ENCODE measurements at regions not wholly inside any gene's neighbourhood (a gene's known extent, or its start where the extent isn't known, plus 50 kb on each side); places are given as distances from the start of the nearest gene placed in this dataset.

DNA sequence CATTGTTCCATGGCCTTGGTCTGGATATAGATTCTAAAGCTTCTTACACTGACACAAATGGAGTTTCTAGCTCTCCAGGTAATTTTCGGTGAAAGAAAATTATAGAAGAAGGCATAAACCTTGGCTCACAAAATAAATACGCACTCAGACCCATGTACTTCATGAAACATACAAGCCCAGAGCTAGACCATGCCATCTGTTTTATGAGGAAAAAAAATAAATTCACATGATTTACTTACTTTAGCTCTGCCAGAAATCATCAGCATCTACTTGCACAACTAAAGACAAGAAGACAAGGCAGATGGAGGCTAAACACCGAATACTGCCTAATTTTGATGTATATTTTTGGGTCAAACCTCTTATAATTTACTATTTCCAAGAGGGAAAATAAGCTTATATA is 197.4 kb upstream of the KLF14 start:
- DNase-seq (ENCODE audit: low spot score) = no peak

DNA sequence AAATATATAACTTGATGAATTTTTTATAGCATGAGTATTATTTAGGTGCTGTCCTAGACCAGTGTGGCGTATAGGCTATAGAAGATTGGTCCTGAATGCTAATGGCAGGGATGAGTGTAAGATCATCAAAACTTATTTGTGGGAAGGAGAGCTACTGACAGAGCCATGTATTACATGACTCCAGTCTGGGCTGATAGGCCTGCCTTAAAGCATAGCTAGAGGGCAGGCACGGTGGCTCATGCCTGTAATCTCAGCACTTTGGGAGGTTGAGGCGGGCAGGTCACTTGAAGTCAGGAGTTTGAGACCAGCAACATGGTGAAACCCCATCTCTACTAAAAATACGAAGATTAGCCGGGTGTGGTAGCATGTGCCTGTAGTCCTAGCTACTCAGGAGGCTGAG is 198.1 kb upstream of the KLF14 start:
- DNase-seq (ENCODE audit: low spot score) = no peak

DNA sequence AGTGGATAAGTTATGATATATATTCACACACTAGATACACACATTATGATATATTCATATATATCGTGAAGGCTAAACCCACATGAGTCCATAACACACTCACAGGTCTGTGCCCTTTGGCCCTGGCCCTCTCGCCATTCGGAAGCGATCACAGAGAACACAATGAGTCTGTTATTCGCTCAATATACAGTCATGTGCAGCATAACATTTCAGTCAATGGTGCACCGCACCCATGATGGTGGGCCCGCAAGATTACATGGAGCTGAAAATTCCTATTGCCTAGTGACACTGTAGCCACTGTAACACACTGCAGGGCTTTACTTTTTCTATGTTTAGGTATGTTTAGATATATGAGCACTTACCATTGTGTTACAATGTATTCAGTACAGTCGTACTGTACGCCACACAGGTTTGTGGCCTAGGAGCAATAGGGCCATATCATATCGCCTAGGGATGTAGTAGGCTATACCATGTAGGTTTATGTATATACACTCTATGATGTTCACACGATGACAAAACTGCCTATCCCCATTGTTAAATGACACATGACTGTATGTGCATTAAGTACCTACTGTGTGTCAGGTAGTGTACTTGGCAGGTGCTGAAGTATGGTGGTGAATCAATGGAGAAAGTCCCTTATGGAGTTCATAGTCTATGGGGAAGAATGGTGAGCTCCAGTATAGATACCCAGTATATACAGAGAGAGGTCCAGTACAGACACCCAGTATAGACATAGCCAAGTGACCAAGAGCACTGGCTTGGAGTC is 198.8 kb upstream of the KLF14 start:
- no peak for DNase-seq (ENCODE audit: low spot score)

- DNase-seq (ENCODE audit: low spot score) = no peak
These were observed 199.9 kb upstream of the KLF14 start for GRCh38 chr7:130933919-130934318.

GRCh38 chr7:130935564-130936157 is 201.7 kb upstream of the KLF14 start:
- DNase-seq (ENCODE audit: low spot score) = no peak

GRCh38 chr7:130936202-130936931 is 202.4 kb upstream of the KLF14 start:
- DNase-seq (ENCODE audit: low spot score) = no peak

DNA sequence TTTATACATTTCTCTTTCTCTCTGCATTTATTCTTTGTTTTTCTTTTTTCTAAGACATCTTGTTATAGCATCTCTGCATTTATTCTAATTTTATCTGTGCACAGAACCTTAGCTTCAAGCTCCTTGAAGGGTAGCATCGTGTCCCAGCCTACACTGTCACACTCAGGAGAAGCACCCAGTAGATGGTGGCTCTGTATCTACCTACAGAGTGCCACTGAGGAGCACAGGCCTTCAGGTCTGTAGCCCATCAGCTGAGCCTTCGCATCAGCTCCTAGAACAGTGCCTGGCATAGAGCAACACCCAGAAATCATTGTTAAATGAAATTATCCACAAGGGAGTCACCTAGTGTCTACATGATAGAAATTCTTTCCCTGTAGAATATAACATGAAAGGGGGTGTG is 203.0 kb upstream of the KLF14 start:
- DNase-seq (ENCODE audit: low spot score) = no peak

- DNase-seq (ENCODE audit: low spot score) = no peak
These were observed 203.8 kb upstream of the KLF14 start for GRCh38 chr7:130937830-130938229.

DNA sequence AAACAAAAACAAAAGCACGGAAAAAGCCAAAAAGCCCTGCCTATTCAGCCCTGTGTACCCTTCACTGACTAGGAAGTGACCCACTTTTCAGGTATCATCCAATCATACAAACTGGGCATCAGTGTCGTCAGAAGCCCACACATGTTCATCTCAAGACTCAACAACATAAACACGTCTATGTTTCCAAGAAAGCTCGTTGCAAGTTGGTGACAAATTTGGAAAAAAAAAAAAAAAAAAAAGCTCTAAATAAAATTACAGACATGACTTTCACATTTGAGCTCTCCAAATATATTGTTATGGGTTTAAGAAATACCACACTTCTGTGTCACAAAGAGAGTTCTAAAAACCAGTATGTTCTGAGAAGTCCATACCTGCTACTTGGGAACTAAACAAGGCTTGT is 204.7 kb upstream of the KLF14 start:
- DNase-seq (ENCODE audit: low spot score) = peak; percentile 85

GRCh38 chr7:130939321-130940095 is 205.5 kb upstream of the KLF14 start:
- DNase-seq (ENCODE audit: low spot score) = no peak

DNA sequence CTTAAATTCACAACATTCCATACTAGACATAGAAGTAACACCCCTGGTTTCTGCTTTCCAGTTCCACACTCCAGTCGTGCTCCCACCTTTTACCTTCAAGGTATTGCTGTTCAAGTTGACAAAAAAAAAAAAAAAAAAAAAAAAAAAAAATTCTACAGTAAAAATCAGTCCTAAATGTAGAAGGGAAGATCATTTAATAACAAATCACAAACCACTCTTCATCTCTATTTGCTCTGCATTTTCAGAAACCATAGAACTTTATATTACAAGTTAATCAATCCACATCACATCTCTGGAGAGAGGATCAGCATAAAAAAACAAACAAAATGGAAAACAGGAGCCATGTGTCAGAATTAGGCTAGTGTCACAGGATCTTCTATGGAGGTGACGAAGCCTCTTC is 206.3 kb upstream of the KLF14 start:
- no peak for DNase-seq (ENCODE audit: low spot score)

GRCh38 chr7:130940907-130941306 is 206.9 kb upstream of the KLF14 start:
- DNase-seq (ENCODE audit: low spot score) = no peak

DNA sequence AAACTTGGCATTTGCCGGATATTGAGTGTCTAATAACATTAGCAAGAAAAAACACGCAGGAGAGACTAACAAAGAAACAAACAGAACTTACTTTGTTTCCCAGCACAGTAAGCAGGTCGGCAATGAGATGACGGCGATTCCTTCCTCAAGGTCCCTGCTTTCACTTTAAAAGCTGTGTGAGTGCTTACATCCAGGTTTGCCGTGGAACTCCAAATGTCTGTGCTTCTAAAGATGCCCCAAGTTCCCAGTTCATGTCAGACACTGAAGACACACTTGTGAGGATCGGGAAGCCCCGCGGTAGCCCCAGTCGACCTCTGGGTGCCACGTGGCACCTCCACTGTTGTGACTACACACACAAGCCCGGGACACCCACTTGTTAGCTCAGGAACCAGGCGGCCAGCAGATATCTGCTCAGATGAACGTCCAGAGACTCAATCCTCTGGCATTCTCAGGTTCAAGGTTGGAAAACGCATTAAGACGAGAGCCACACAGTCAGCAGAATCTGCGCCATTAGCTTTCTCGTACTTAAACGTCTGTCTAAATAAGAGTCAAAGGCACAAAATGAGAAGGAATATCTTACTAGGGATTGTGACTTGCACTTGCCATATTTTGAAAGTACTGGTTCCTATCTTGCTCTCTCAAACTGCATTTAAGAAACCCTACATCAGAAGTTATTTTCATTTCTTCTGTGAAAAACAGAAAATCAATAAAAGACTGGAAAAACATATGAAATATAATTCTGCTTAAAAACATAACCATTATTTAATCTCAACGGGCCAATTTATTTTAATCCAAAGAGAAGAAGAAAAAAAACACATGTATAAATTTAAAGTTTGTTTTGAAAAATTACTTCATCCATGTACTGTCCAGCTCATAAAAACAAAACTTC is 207.6 kb upstream of the KLF14 start:
- peak; percentile 55 for DNase-seq (ENCODE audit: low spot score)

GRCh38 chr7:130942211-130942964 is 208.4 kb upstream of the KLF14 start:
- peak; percentile 79 for DNase-seq (ENCODE audit: low spot score)

DNA sequence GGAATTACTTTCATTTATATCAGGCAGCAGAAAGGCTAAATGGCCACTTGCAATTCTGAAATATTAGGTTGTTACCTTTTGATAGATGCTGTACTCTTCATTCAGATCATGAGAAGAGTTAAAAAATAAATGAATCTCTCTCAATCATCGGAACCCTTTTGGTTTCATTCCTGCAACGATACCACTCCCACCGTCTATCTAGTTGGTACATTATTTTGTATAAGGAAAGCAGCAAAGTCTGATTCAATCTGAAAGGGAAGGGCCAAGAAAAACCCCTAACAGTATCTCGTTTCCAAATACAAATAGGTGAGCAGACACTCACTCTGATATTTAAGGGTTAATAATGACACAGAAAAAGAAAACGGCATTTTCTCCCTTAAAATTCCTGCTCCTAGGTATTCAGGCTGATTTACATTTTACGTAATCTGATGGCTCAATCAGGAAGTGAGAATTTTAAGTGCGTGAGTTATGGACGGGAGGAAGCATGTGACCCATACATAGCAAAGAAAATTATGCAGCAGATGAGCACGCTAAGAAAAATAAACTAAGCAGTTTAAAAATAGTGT is 209.4 kb upstream of the KLF14 start:
- peak; percentile 53 for DNase-seq (ENCODE audit: low spot score)

GRCh38 chr7:130943981-130944380 is 210.0 kb upstream of the KLF14 start:
- DNase-seq (ENCODE audit: low spot score) = no peak

DNA sequence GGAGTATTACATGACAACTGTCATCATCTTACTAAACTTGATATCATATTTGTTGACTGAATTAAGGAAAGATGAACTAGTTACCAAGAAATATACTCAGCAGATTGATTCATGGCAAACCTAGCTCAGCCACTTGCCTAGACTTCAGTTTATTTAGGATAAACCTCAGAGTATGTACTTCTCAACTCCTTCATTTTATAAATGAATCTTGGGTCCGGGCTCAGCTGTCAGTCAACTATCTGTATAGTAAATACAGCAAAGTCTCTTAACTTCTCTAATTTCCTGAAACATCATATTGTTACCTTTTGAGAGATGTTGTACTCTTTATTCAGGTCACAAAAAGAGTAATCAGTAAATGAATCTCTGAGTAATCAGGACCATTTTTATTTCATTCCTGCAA is 211.0 kb upstream of the KLF14 start:
- no peak for DNase-seq (ENCODE audit: low spot score)

DNA sequence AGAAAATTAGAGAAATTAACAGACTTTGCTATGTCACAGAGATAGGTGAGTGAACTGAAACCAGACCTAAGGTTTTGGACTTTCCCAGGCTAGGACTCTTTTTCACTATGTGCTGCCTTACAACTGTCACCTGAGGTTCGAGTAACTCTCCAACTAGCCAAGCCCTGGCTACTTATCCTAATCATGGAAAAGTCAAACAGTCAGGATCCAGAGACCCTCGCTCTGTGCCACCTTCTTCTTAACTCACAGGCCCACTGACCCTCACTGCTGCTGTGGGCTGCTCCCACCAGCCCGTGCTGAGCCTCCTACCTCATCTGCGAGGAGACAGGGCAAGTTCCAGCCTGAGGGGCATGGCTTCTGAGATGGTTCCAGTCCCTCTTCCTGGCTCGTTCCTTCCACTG is 211.4 kb upstream of the KLF14 start:
- DNase-seq (ENCODE audit: low spot score) = peak; percentile 42

DNA sequence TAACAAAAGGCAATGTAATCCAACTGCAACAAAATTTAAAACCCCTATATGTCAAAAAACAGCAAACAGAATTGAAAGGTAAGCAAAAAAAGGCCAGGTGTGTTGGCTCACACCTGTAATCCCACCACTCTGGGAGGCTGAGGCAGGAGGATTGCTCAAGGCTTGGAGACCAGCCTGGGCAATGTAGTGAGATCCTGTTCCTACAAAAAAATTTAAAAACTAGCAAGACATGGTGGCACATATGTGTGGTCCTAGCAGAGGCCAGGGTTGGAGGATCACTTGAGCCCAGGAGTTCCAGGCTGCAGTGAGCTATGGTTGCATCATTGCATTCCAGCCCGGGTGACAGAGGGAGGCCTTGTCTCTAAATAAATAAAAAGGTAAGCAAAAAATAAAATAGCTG is 212.1 kb upstream of the KLF14 start:
- no peak for DNase-seq (ENCODE audit: low spot score)

GRCh38 chr7:130947792-130948580 is 214.0 kb upstream of the KLF14 start:
- DNase-seq (ENCODE audit: low spot score) = peak; percentile 61

Data from CD4-positive, alpha-beta T cell treated with Interleukin-2 at 100 ng/mL for 4 hours (primary cell).